ENCODE measurements at regions not wholly inside any gene's neighbourhood (a gene's known extent, or its start where the extent isn't known, plus 50 kb on each side); places are given as distances from the start of the nearest gene placed in this dataset.
"Not testable (repeated sequence)": the region's sequence is repeated elsewhere in the genome, so short reads cannot be mapped to it uniquely, and the experiment has no call there.

GRCh38 chr10:108966005-108966404, 957.3 kb downstream of the XPNPEP1 start:
- CTCF ChIA-PET, result no interaction called here
- DNase-seq (ENCODE audit: extremely low spot score), result no peak
- TF ChIP-seq TARDBP (IDR thresholded peaks at IDR 0.05) (no peak), ELF4 (IDR thresholded peaks at IDR 0.05) (no peak), CTBP1 (IDR thresholded peaks at IDR 0.05; ENCODE audit: borderline replicate concordance) (no peak), HDGF (IDR thresholded peaks at IDR 0.05; ENCODE audit: borderline replicate concordance) (no peak), BHLHE40 (IDR thresholded peaks at IDR 0.05; ENCODE audit: borderline replicate concordance) (no peak), SP1 (IDR thresholded peaks at IDR 0.05) (no peak), FOXM1 (IDR thresholded peaks at IDR 0.05; ENCODE audit: borderline replicate concordance) (no peak), ZNF384 (IDR thresholded peaks at IDR 0.05) (no peak), L3MBTL2 (conservative IDR thresholded peaks at IDR 0.05) (no peak), PKNOX1 (IDR thresholded peaks at IDR 0.05) (no peak), FOXA1 (IDR thresholded peaks at IDR 0.05) (no peak)
- POLR2A ChIA-PET, result no interaction called here

GRCh38 chr10:108962172-108962571, 961.1 kb downstream of the XPNPEP1 start:
- POLR2A ChIA-PET, result no interaction called here
- CTCF ChIA-PET, result no interaction called here
- TF ChIP-seq FOXK2 (IDR thresholded peaks at IDR 0.05) (no peak), SP1 (IDR thresholded peaks at IDR 0.05) (no peak), ELF4 (IDR thresholded peaks at IDR 0.05) (no peak), FOXM1 (IDR thresholded peaks at IDR 0.05; ENCODE audit: borderline replicate concordance) (no peak), L3MBTL2 (conservative IDR thresholded peaks at IDR 0.05) (no peak), SUZ12 (IDR thresholded peaks at IDR 0.05) (no peak), BHLHE40 (IDR thresholded peaks at IDR 0.05; ENCODE audit: borderline replicate concordance) (no peak), HDGF (IDR thresholded peaks at IDR 0.05; ENCODE audit: borderline replicate concordance) (no peak), PKNOX1 (IDR thresholded peaks at IDR 0.05) (no peak)
- DNase-seq (ENCODE audit: extremely low spot score), result no peak

- ChIA-PET CTCF (no interaction called here), POLR2A (no interaction called here)
- TF ChIP-seq FOXK2 (IDR thresholded peaks at IDR 0.05) (no peak), CTBP1 (IDR thresholded peaks at IDR 0.05; ENCODE audit: borderline replicate concordance) (no peak), SUZ12 (IDR thresholded peaks at IDR 0.05) (no peak), FOXA1 (IDR thresholded peaks at IDR 0.05) (no peak), FOXM1 (IDR thresholded peaks at IDR 0.05; ENCODE audit: borderline replicate concordance) (no peak), ARNT (IDR thresholded peaks at IDR 0.05) (no peak), TARDBP (IDR thresholded peaks at IDR 0.05) (no peak)
- DNase-seq (ENCODE audit: extremely low spot score), result no peak
Observed at GRCh38 chr10:108957681-108958080, 965.6 kb downstream of the XPNPEP1 start.

- no peak for TF ChIP-seq LEF1 (IDR thresholded peaks at IDR 0.05; ENCODE audit: borderline replicate concordance)
- TF ChIP-seq SUZ12 (IDR thresholded peaks at IDR 0.05), result no peak
- no peak for TF ChIP-seq SP1 (IDR thresholded peaks at IDR 0.05)
- no peak for TF ChIP-seq NFRKB (IDR thresholded peaks at IDR 0.05)
- TF ChIP-seq TARDBP (IDR thresholded peaks at IDR 0.05), result no peak
- no peak for TF ChIP-seq ZNF384 (IDR thresholded peaks at IDR 0.05)
- ChIA-PET POLR2A (no interaction called here), CTCF (interaction anchor here (0.7 kb wide), 1 partner anchor 85 kb away, joined by 3 read pairs; no protein-coding TSS in a partner anchor)
- no peak for DNase-seq (ENCODE audit: extremely low spot score)
Observed at GRCh38 chr10:108956149-108956548, 967.2 kb downstream of the XPNPEP1 start.

- POLR2A ChIA-PET; DNase-seq (ENCODE audit: extremely low spot score); CTCF ChIA-PET: not testable (repeated sequence)
Observed at GRCh38 chr10:108920029-108920428, 1003.3 kb downstream of the XPNPEP1 start.

GRCh38 chr10:108913300-108913699, 1010.0 kb downstream of the XPNPEP1 start:
- POLR2A ChIA-PET, result no interaction called here
- CTCF ChIA-PET, result no interaction called here
- DNase-seq (ENCODE audit: extremely low spot score), result no peak
- TF ChIP-seq CTBP1 (IDR thresholded peaks at IDR 0.05; ENCODE audit: borderline replicate concordance) (no peak), L3MBTL2 (conservative IDR thresholded peaks at IDR 0.05) (no peak), SUZ12 (IDR thresholded peaks at IDR 0.05) (no peak), FOXA1 (IDR thresholded peaks at IDR 0.05) (no peak), SP1 (IDR thresholded peaks at IDR 0.05) (no peak), ZNF384 (IDR thresholded peaks at IDR 0.05) (no peak), FOXM1 (IDR thresholded peaks at IDR 0.05; ENCODE audit: borderline replicate concordance) (no peak), FOXK2 (IDR thresholded peaks at IDR 0.05) (no peak), ARNT (IDR thresholded peaks at IDR 0.05) (no peak), LEF1 (IDR thresholded peaks at IDR 0.05; ENCODE audit: borderline replicate concordance) (no peak), NFRKB (IDR thresholded peaks at IDR 0.05) (no peak), BHLHE40 (IDR thresholded peaks at IDR 0.05; ENCODE audit: borderline replicate concordance) (no peak)

GRCh38 chr10:108911814-108912541, 1011.3 kb downstream of the XPNPEP1 start:
- TF ChIP-seq LEF1 (IDR thresholded peaks at IDR 0.05; ENCODE audit: borderline replicate concordance) (no peak), SUZ12 (IDR thresholded peaks at IDR 0.05) (no peak), FOXM1 (IDR thresholded peaks at IDR 0.05; ENCODE audit: borderline replicate concordance) (no peak)
- CTCF ChIA-PET, result interaction anchor here (0.7 kb wide), 2 partner anchors 10 to 13 kb away, joined by 4 read pairs; no protein-coding TSS in a partner anchor

GRCh38 chr10:108908096-108908495, 1015.2 kb downstream of the XPNPEP1 start:
- DNase-seq (ENCODE audit: extremely low spot score), result no peak
- CTCF ChIA-PET, result no interaction called here
- POLR2A ChIA-PET, result no interaction called here
- TF ChIP-seq FOXA1 (IDR thresholded peaks at IDR 0.05) (no peak), ELF4 (IDR thresholded peaks at IDR 0.05) (no peak), SP1 (IDR thresholded peaks at IDR 0.05) (no peak), BHLHE40 (IDR thresholded peaks at IDR 0.05; ENCODE audit: borderline replicate concordance) (no peak), FOXK2 (IDR thresholded peaks at IDR 0.05) (no peak), HDGF (IDR thresholded peaks at IDR 0.05; ENCODE audit: borderline replicate concordance) (no peak)

More at GRCh38 chr10:108911814-108912541, 1011.3 kb downstream of the XPNPEP1 start:
- POLR2A ChIA-PET, result no interaction called here
- DNase-seq (ENCODE audit: extremely low spot score), result peak; percentile 75

All from HEK293T (cell line).